ENCODE measurements at regions not wholly inside any gene's neighbourhood (a gene's known extent, or its start where the extent isn't known, plus 50 kb on each side); places are given as distances from the start of the nearest gene placed in this dataset.

GRCh38 chr13:90258129-90258528 lies 1089.4 kb upstream of the MIR17HG start (continued):
- TF ChIP-seq ATF2 (CRISPR knock-in tag; IDR thresholded peaks at IDR 0.05; ENCODE audit: borderline replicate concordance, low read depth) (no peak), GRHL2 (CRISPR knock-in tag; IDR thresholded peaks at IDR 0.05; ENCODE audit: insufficient replicate concordance, severe bottlenecking) (no peak), CREM (CRISPR knock-in tag; IDR thresholded peaks at IDR 0.05) (no peak), ZNF532 (CRISPR knock-in tag; IDR thresholded peaks at IDR 0.05; ENCODE audit: borderline replicate concordance) (no peak)

DNA sequence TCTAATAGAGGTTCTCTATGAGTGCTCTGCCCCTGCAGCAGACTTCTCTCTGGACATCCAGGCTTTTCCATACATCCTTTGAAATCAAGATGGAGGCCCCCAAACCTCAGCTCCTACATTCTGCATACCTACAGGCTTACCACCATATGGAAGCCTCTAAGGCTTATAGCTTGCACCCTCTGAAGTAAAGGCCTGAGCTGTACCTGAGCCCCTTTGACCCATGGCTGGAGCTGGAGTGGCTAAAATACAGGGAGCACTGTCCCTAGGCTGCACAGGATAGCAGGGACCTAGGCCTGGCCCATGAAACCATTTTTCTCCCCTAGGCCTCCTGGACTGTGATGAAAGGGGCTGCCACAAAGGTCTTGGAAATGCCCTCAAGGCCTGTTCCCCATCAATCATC lies 1086.1 kb upstream of the MIR17HG start:
- Mint-ChIP-seq H3K27ac (no peak overlapping the region), H3K4me1 (peaks cover 9% of the 10 kb centered on the region), H3K36me3 (peaks cover 12% of the 10 kb centered on the region), H3K27me3 (ENCODE audit: low read depth) (no peaks in the 10 kb centered on the region; the same call in 1 of the 2 replicates), H3K4me3 (no peak overlapping the region), H3K9me3 (peaks cover 28% of the 10 kb centered on the region)
- TF ChIP-seq, protein P1, sequence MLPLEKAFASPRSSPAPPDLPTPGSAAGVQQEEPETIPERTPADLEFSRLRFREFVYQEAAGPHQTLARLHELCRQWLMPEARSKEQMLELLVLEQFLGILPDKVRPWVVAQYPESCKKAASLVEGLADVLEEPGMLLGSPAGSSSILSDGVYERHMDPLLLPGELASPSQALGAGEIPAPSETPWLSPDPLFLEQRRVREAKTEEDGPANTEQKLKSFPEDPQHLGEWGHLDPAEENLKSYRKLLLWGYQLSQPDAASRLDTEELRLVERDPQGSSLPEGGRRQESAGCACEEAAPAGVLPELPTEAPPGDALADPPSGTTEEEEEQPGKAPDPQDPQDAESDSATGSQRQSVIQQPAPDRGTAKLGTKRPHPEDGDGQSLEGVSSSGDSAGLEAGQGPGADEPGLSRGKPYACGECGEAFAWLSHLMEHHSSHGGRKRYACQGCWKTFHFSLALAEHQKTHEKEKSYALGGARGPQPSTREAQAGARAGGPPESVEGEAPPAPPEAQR (CRISPR knock-in tag; IDR thresholded peaks at IDR 0.05), result no peak
- TF ChIP-seq, protein P2, sequence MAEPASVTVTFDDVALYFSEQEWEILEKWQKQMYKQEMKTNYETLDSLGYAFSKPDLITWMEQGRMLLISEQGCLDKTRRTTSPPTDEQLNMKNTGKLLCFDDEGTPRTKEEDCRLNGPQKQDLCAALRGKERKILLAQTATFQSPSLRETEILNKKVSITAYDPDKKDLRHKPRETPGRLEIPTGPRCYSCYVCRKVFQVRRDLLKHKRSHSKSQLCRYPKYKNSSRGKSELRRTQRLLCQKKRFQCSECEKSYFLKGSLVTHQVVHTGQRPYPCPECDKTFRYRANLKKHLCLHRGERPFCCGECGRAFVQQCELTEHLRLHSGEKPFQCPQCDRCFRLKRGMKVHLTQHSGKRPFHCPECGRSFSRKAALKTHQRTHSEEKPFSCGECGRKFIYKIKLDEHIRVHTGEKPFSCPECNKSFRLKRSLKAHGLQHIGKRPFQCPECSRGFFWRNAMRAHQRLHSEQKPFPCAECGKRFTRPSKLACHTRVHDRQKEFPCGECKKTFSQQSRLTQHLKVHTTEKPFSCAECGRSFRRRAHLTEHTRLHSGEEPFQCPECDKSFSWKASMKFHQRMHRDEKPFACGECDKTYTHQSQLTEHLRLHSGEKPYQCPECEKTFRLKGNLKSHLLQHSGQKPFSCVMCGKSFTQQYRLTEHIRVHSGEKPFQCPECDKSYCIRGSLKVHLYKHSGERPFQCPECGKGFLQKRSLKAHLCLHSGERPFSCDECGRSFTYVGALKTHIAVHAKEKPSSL (CRISPR knock-in tag; conservative IDR thresholded peaks at IDR 0.05), result no peak
- TF ChIP-seq CREB1 (CRISPR knock-in tag; IDR thresholded peaks at IDR 0.05), result no peak
- ChIA-PET CTCF (no interaction called here), POLR2A (no interaction called here)
- ATAC-seq (no peak), DNase-seq (ENCODE audit: low spot score) (no peak)

DNA sequence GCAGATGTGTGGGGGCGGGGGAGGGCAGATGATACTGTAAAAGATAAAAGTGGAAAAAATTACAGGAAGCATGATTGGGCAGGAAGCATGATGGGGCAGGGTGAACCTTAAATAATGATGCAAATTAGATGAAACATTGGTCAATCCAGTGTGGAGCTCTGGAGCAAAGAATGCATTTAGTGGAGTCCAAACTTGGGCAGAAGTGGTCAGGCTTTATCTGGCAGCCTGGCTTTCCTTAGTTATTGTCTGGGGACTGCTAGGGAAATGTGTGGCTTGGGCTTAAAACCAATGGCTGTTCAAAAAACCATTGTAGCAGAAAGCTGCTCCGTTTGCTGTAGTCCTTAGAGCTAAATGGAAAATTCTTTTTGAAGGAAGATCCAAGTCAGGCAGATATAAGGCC lies 1077.3 kb upstream of the MIR17HG start:
- ChIA-PET POLR2A (no interaction called here), CTCF (no interaction called here)
- Mint-ChIP-seq H3K27ac (no peak overlapping the region), H3K4me1 (peaks cover 3% of the 10 kb centered on the region), H3K4me3 (no peak overlapping the region), H3K9me3 (peaks cover 20% of the 10 kb centered on the region), H3K36me3 (peaks cover 11% of the 10 kb centered on the region), H3K27me3 (ENCODE audit: low read depth) (no peaks in the 10 kb centered on the region)
- DNase-seq (ENCODE audit: low spot score), result no peak
- TF ChIP-seq ZNF121 (CRISPR knock-in tag; IDR thresholded peaks at IDR 0.05), result no peak
- TF ChIP-seq, protein P3, sequence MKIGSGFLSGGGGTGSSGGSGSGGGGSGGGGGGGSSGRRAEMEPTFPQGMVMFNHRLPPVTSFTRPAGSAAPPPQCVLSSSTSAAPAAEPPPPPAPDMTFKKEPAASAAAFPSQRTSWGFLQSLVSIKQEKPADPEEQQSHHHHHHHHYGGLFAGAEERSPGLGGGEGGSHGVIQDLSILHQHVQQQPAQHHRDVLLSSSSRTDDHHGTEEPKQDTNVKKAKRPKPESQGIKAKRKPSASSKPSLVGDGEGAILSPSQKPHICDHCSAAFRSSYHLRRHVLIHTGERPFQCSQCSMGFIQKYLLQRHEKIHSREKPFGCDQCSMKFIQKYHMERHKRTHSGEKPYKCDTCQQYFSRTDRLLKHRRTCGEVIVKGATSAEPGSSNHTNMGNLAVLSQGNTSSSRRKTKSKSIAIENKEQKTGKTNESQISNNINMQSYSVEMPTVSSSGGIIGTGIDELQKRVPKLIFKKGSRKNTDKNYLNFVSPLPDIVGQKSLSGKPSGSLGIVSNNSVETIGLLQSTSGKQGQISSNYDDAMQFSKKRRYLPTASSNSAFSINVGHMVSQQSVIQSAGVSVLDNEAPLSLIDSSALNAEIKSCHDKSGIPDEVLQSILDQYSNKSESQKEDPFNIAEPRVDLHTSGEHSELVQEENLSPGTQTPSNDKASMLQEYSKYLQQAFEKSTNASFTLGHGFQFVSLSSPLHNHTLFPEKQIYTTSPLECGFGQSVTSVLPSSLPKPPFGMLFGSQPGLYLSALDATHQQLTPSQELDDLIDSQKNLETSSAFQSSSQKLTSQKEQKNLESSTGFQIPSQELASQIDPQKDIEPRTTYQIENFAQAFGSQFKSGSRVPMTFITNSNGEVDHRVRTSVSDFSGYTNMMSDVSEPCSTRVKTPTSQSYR (CRISPR knock-in tag; IDR thresholded peaks at IDR 0.05), result no peak
- TF ChIP-seq ETV6 (CRISPR knock-in tag; IDR thresholded peaks at IDR 0.05), result no peak
- no peak for ATAC-seq
